ENCODE measurements at regions not wholly inside any gene's neighbourhood (a gene's known extent, or its start where the extent isn't known, plus 50 kb on each side); places are given as distances from the start of the nearest gene placed in this dataset.
"Not testable (repeated sequence)": the region's sequence is repeated elsewhere in the genome, so short reads cannot be mapped to it uniquely, and the experiment has no call there.

- DNase-seq = no peak
Observed at GRCh38 chr2:84286878-84287277, 172.2 kb downstream of the SUCLG1 start.

- DNase-seq = no peak
Observed at GRCh38 chr2:84285056-84285747, 173.9 kb downstream of the SUCLG1 start.

GRCh38 chr2:84283506-84283905 is 175.6 kb downstream of the SUCLG1 start:
- no peak for DNase-seq

GRCh38 chr2:84281510-84281909 is 177.6 kb downstream of the SUCLG1 start:
- no peak for DNase-seq

GRCh38 chr2:84280873-84281272 is 178.2 kb downstream of the SUCLG1 start:
- DNase-seq = no peak

GRCh38 chr2:84278386-84278785 is 180.7 kb downstream of the SUCLG1 start:
- DNase-seq = no peak

GRCh38 chr2:84276590-84277255 is 182.4 kb downstream of the SUCLG1 start:
- no peak for DNase-seq

- DNase-seq = no peak
Observed at GRCh38 chr2:84273406-84273805, 185.7 kb downstream of the SUCLG1 start.

GRCh38 chr2:84271977-84272376 is 187.1 kb downstream of the SUCLG1 start:
- no peak for DNase-seq

- peak; percentile 84 for DNase-seq
Observed at GRCh38 chr2:84257831-84258230, 201.2 kb downstream of the SUCLG1 start.

GRCh38 chr2:84251651-84252302 is 207.3 kb downstream of the SUCLG1 start:
- DNase-seq = no peak

GRCh38 chr2:84249140-84249539 is 209.9 kb downstream of the SUCLG1 start:
- no peak for DNase-seq

GRCh38 chr2:84247532-84247931 is 211.5 kb downstream of the SUCLG1 start:
- DNase-seq = no peak

GRCh38 chr2:84243788-84244733 is 215.0 kb downstream of the SUCLG1 start:
- DNase-seq = no peak

GRCh38 chr2:84238907-84239306 is 220.2 kb downstream of the SUCLG1 start:
- no peak for DNase-seq

GRCh38 chr2:84236288-84236687 is 222.8 kb downstream of the SUCLG1 start:
- no peak for DNase-seq

- no peak for DNase-seq
Observed at GRCh38 chr2:84234103-84234502, 225.0 kb downstream of the SUCLG1 start.

- DNase-seq = no peak
Observed at GRCh38 chr2:84231478-84231877, 227.6 kb downstream of the SUCLG1 start.

GRCh38 chr2:84224121-84224520 is 235.0 kb downstream of the SUCLG1 start:
- no peak for DNase-seq

GRCh38 chr2:84223191-84223590 is 235.9 kb downstream of the SUCLG1 start:
- no peak for DNase-seq

- not testable (repeated sequence) for DNase-seq
Observed at GRCh38 chr2:84221102-84221501, 238.0 kb downstream of the SUCLG1 start.

GRCh38 chr2:84217456-84217855 is 241.6 kb downstream of the SUCLG1 start:
- no peak for DNase-seq

GRCh38 chr2:84214455-84214854 is 244.6 kb downstream of the SUCLG1 start:
- DNase-seq = no peak

Data from NCI-H1694 (cell line).